ENCODE measurements at regions not wholly inside any gene's neighbourhood (a gene's known extent, or its start where the extent isn't known, plus 50 kb on each side); places are given as distances from the start of the nearest gene placed in this dataset.

GRCh38 chr1:222046684-222047263 is 304.9 kb upstream of the DUSP10 start:
- no peaks in the 10 kb centered on the region for H3K9me3 ChIP-seq
- H3K36me3 ChIP-seq (replicated peaks in 1 of 2; ENCODE audit: insufficient read depth in 1 of 2, low read depth in 2 of 2): no peaks in the 10 kb centered on the region
- intact Hi-C loops (cut with DNase I): no loop called here
- DNase-seq (no peak), ATAC-seq (no peak)
- no peaks in the 10 kb centered on the region for H3K4me1 ChIP-seq
- H3K27ac ChIP-seq: no peak overlapping the region
- 72 to 79% methylated on average over 3 of the region's 3 CpGs for WGBS, 2 donors
- TF ChIP-seq POLR2A (IDR thresholded peaks at IDR 0.05) (no peak), CTCF (IDR thresholded peaks at IDR 0.05) (no peak)
- no peaks in the 10 kb centered on the region for H3K27me3 ChIP-seq
- no peak overlapping the region for H3K4me3 ChIP-seq

GRCh38 chr1:222045786-222046185 is 303.9 kb upstream of the DUSP10 start:
- WGBS, 2 donors: 87% methylated on average over 3 of the region's 3 CpGs
- intact Hi-C loops (cut with DNase I): no loop called here

GRCh38 chr1:222045236-222045635 is 303.3 kb upstream of the DUSP10 start:
- Histone ChIP-seq H3K36me3 (replicated peaks in 1 of 2; ENCODE audit: insufficient read depth in 1 of 2, low read depth in 2 of 2) (no peaks in the 10 kb centered on the region), H3K27ac (no peak overlapping the region), H3K4me1 (no peaks in the 10 kb centered on the region), H3K27me3 (no peaks in the 10 kb centered on the region), H3K4me3 (no peak overlapping the region), H3K9me3 (no peaks in the 10 kb centered on the region)
- DNase-seq: no peak
- intact Hi-C loops (cut with DNase I): no loop called here
- 64 to 74% methylated on average over 3 of the region's 3 CpGs for WGBS, 2 donors
- no peak for TF ChIP-seq POLR2A (IDR thresholded peaks at IDR 0.05)
- no peak for TF ChIP-seq CTCF (IDR thresholded peaks at IDR 0.05)
- ATAC-seq: no peak

More at GRCh38 chr1:222045786-222046185, 303.9 kb upstream of the DUSP10 start:
- H3K4me1 ChIP-seq: no peaks in the 10 kb centered on the region
- H3K27me3 ChIP-seq: no peaks in the 10 kb centered on the region
- DNase-seq (no peak), ATAC-seq (no peak)
- H3K9me3 ChIP-seq: no peaks in the 10 kb centered on the region
- H3K36me3 ChIP-seq (replicated peaks in 1 of 2; ENCODE audit: insufficient read depth in 1 of 2, low read depth in 2 of 2): no peaks in the 10 kb centered on the region
- TF ChIP-seq CTCF (IDR thresholded peaks at IDR 0.05): no peak
- no peak overlapping the region for H3K27ac ChIP-seq
- no peak overlapping the region for H3K4me3 ChIP-seq

- no peak for DNase-seq
- WGBS, 2 donors: 82 to 89% methylated on average over 9 of the region's 9 CpGs
- no peaks in the 10 kb centered on the region for H3K27me3 ChIP-seq
- no peak overlapping the region for H3K27ac ChIP-seq
- ATAC-seq: peak; percentile 33
- H3K36me3 ChIP-seq (replicated peaks in 1 of 2; ENCODE audit: insufficient read depth in 1 of 2, low read depth in 2 of 2): no peaks in the 10 kb centered on the region
- H3K9me3 ChIP-seq: no peaks in the 10 kb centered on the region
- H3K4me1 ChIP-seq: no peaks in the 10 kb centered on the region
- H3K4me3 ChIP-seq: no peak overlapping the region
- TF ChIP-seq POLR2A (IDR thresholded peaks at IDR 0.05): no peak
- no peak for TF ChIP-seq CTCF (IDR thresholded peaks at IDR 0.05)
- intact Hi-C loops (cut with DNase I): no loop called here
Observed at GRCh38 chr1:222043444-222044292, 301.8 kb upstream of the DUSP10 start.
